ENCODE measurements at regions not wholly inside any gene's neighbourhood (a gene's known extent, or its start where the extent isn't known, plus 50 kb on each side); places are given as distances from the start of the nearest gene placed in this dataset.

DNA sequence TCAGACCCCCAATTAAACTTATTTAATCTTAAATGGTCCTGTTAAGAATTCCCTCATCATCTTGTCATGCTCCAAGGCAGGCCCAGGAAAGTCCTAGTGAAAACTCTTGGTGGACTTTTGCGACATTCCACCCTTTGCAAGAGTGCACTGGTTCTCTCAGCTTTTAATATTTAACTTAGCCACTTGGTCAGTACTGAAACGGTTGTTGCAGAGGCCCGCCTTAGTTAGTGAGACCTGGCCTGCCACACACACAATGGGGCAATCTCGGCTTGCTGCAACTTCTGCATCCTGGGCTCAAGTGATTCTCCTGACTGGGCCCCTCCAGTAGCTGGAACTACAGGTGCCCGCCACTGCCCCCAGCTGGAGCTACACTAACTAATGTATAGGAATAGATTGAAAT lies 1366.0 kb downstream of the UQCRFS1 start:
- Histone ChIP-seq H4K91ac (ENCODE audit: insufficient read length, low read depth, low read length) (no peak overlapping the region), H3K23ac (ENCODE audit: insufficient read length, low read depth, low read length) (no peak overlapping the region), H3K9me3 (ENCODE audit: control insufficient read depth, low read depth, low read length) (peaks cover 87% of the 10 kb centered on the region), H2BK15ac (ENCODE audit: low read depth, low read length) (no peak overlapping the region), H3K14ac (ENCODE audit: insufficient read depth, low read length) (no peak overlapping the region), H3K56ac (ENCODE audit: insufficient read length, low read depth, low read length) (no peak overlapping the region), H4K8ac (replicated peaks; ENCODE audit: insufficient read length, low read depth, low read length) (no peak overlapping the region), H3K4me2 (ENCODE audit: insufficient read depth, insufficient read length, low read length) (no peak overlapping the region), H3K23me2 (ENCODE audit: insufficient read length, low read depth, low read length, poor library complexity, severe bottlenecking) (no peaks in the 10 kb centered on the region), H3K79me2 (ENCODE audit: insufficient read depth, low read length) (no peaks in the 10 kb centered on the region), H3K27me3 (ENCODE audit: insufficient read depth, low read length) (no peaks in the 10 kb centered on the region), H2BK5ac (ENCODE audit: insufficient read length, low read length) (no peak overlapping the region), H3K4me1 (ENCODE audit: insufficient read depth, low read length) (no peaks in the 10 kb centered on the region), H3K27ac (ENCODE audit: insufficient read length, low read depth, low read length) (no peak overlapping the region), H4K5ac (ENCODE audit: insufficient read length, low read depth, low read length) (no peak overlapping the region), H2BK12ac (ENCODE audit: insufficient read length, low read depth, low read length) (no peak overlapping the region), H4K20me1 (ENCODE audit: control insufficient read depth, insufficient read depth, insufficient read length) (no peaks in the 10 kb centered on the region), H3K9ac (ENCODE audit: extremely low read depth, insufficient read length, low read length) (no peak overlapping the region), H3K18ac (ENCODE audit: insufficient read length, low read depth, low read length) (no peak overlapping the region), H3T11ph (ENCODE audit: low read length) (no peak overlapping the region), H3K4ac (ENCODE audit: low read depth, low read length) (no peak overlapping the region), H2BK20ac (ENCODE audit: low read depth, low read length, poor library complexity, severe bottlenecking) (no peak overlapping the region), H2AFZ (ENCODE audit: low read length) (no peak overlapping the region), H2BK120ac (ENCODE audit: low read depth, low read length, poor library complexity, severe bottlenecking) (no peak overlapping the region), H3K79me1 (ENCODE audit: insufficient read depth, low read depth, low read length, poor library complexity, severe bottlenecking) (no peaks in the 10 kb centered on the region), H2AK5ac (ENCODE audit: insufficient read length, low read length) (no peak overlapping the region)
- peaks cover 92 to 95% of the 10 kb centered on the region in 2 experiments for H3K9me3 Mint-ChIP-seq
- no peak for TF ChIP-seq CTCF (conservative IDR thresholded peaks at IDR 0.05)
- H3K4me3 Mint-ChIP-seq: no peak overlapping the region
- H3K4me1 Mint-ChIP-seq: no peaks in the 10 kb centered on the region
- peaks cover 19 to 40% (median 19%) of the 10 kb centered on the region in 3 experiments; a peak in 6 of 7 replicates for H3K36me3 Mint-ChIP-seq (ENCODE audit: insufficient read depth in 1 of 3, low read depth in 3 of 3)
- peaks cover 2% of the 10 kb centered on the region for H3K27me3 Mint-ChIP-seq (ENCODE audit: low read depth)
- no peak for DNase-seq
- WGBS (ENCODE audit: extremely low coverage, insufficient read length, low lambda C conversion rate): no CpG with 5 or more reads among the region's 5 CpGs
- no peak overlapping the region for H3K27ac Mint-ChIP-seq
